Sigmoid colon (tissue), 6 donors: ENCODE measurements at regions not wholly inside any gene's neighbourhood (a gene's known extent, or its start where the extent isn't known, plus 50 kb on each side); places are given as distances from the start of the nearest gene placed in this dataset.

Source experiments
- DNase-seq: peaks from one replicate; pipeline ENCODE4 v3.0.0-alpha.2; 2019
- H3K27ac ChIP-seq, 4 donors: fragments of 200-600 bp; sonication (generic); one replicate each; pipeline ENCODE4 v1.5.1; 2016 to 2019; ENCODE audit warnings: mild to moderate bottlenecking in 1 of 4
- H3K27me3 ChIP-seq, 3 donors: fragments of 200-600 bp; sonication (generic); one replicate each; pipeline ENCODE4 v1.5.1; 2019; ENCODE audit warnings: mild to moderate bottlenecking in 1 of 3
- H3K36me3 ChIP-seq, 4 donors: fragments of 200-600 bp; sonication (generic); one replicate each; pipeline ENCODE4 v1.5.1; 2016 to 2019
- H3K4me1 ChIP-seq, 4 donors: fragments of 200-600 bp; sonication (generic); one replicate each; pipeline ENCODE4 v1.5.1; 2017 to 2019
- H3K4me3 ChIP-seq, 4 donors: fragments of 200-600 bp; sonication (generic); one replicate each; pipeline ENCODE4 v1.5.1; 2017 to 2019; ENCODE audit warnings: mild to moderate bottlenecking in 2 of 4, moderate library complexity in 1 of 4
- H3K9me3 ChIP-seq, 4 donors: fragments of 200-600 bp in 3 of 4; sonication (generic) in 3 of 4; one replicate each; pipeline versions ENCODE4 v1.5.1 to v1.6.1; 2013 to 2019
- EP300 ChIP-seq, 4 donors: sonication (generic); formaldehyde crosslinking; IDR thresholded peaks; one replicate each; pipeline ENCODE4 v1.6.1; 2017; ENCODE audit warnings: antibody characterized with exemption in 4 of 4
- POLR2A ChIP-seq, 2 donors: fragments of 450-650 bp; IDR thresholded peaks; one replicate each; pipeline ENCODE4 v1.6.1; 2016; ENCODE audit warnings: antibody characterized with exemption in 2 of 2, mild to moderate bottlenecking in 2 of 2, moderate library complexity in 2 of 2
- POLR2AphosphoS5 ChIP-seq, 4 donors: sonication (generic); formaldehyde crosslinking; IDR thresholded peaks; one replicate each; pipeline ENCODE4 v1.6.1; 2017; ENCODE audit warnings: antibody characterized with exemption in 4 of 4
- WGBS, 2 donors: extraction: QIAGEN DNeasy Blood & Tissue Kit; methylation state at CpG; one replicate each; pipeline ENCODE4 v1.1.7; 2013; 5-methylcytosine and 5-hydroxymethylcytosine counted together
- intact Hi-C: fragments of 100-400 bp; cut with DNase I; formaldehyde crosslinking; loops from one replicate; pipeline ENCODE4 v1.15.1; 2023
- TF ChIP-seq, protein P1 (sequence below), 4 experiments: fragments of 450-650 bp in 3 of 4; fragments of 200-600 bp in 1 of 4; IDR thresholded peaks; one replicate each; pipeline ENCODE4 v1.5.1; 2016 to 2019; ENCODE audit warnings: antibody characterized with exemption in 4 of 4, mild to moderate bottlenecking in 3 of 4, moderate library complexity in 2 of 4
- donor health status: healthy with polysubstance abuse.
- donor health status: healthy.

DNA sequence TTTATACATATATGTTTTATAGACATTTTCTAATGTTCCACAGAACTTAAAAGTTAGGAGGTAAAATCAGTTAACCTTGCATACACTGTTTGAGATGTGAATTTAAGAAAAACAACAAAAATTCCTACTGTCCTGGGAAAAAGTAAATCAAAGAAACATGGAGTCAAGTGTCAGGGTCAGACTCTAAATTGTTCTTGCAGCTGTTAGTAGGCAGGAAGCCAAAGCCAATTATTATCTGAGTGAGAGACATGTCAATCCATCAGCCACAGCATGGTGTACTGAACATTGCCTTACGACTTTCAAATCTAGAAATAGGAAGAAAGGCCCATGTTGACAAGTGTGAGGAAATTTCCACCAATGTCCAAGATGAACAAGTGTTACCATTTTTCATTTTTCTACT, 461.2 kb upstream of the MBL2 start:
- Histone ChIP-seq H3K4me3 (no peak overlapping the region), H3K9me3 (no peaks in the 10 kb centered on the region), H3K27me3 (no peaks in the 10 kb centered on the region), H3K36me3 (no peaks in the 10 kb centered on the region), H3K4me1 (no peaks in the 10 kb centered on the region), H3K27ac (no peak overlapping the region)
- intact Hi-C loops = no loop called here
- TF ChIP-seq, protein P1, sequence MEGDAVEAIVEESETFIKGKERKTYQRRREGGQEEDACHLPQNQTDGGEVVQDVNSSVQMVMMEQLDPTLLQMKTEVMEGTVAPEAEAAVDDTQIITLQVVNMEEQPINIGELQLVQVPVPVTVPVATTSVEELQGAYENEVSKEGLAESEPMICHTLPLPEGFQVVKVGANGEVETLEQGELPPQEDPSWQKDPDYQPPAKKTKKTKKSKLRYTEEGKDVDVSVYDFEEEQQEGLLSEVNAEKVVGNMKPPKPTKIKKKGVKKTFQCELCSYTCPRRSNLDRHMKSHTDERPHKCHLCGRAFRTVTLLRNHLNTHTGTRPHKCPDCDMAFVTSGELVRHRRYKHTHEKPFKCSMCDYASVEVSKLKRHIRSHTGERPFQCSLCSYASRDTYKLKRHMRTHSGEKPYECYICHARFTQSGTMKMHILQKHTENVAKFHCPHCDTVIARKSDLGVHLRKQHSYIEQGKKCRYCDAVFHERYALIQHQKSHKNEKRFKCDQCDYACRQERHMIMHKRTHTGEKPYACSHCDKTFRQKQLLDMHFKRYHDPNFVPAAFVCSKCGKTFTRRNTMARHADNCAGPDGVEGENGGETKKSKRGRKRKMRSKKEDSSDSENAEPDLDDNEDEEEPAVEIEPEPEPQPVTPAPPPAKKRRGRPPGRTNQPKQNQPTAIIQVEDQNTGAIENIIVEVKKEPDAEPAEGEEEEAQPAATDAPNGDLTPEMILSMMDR (IDR thresholded peaks at IDR 0.05) = no peak
- TF ChIP-seq POLR2AphosphoS5 (IDR thresholded peaks at IDR 0.05) (no peak), EP300 (IDR thresholded peaks at IDR 0.05) (no peak), POLR2A (IDR thresholded peaks at IDR 0.05) (no peak)
- WGBS, 2 donors = 63 to 87% methylated on average over 1 of the region's 1 CpG
- DNase-seq = no peak

DNA sequence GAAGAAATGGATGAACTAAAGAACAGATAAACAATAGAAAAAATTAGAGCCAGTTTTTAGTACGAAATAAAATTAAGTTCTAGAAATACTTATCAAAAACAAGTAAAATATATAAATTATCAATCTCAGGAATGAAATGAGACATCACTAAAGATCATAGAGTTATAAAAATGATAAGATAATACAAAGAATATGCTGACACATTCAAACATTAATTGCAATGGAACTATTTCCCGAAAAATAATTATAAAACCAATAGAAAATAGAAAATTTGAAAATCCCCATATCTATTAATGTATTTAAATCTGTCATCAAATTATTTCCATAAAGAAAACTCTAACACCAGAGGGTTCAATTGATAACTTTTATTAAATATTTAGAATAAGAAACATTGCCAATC, 458.1 kb upstream of the MBL2 start:
- H3K4me1 ChIP-seq = no peaks in the 10 kb centered on the region
- TF ChIP-seq EP300 (IDR thresholded peaks at IDR 0.05) (no peak), POLR2A (IDR thresholded peaks at IDR 0.05) (no peak)
- WGBS, 2 donors = 45 to 48% methylated on average over 2 of the region's 2 CpGs
- H3K36me3 ChIP-seq = no peaks in the 10 kb centered on the region
- no peaks in the 10 kb centered on the region for H3K9me3 ChIP-seq
- no peak overlapping the region for H3K4me3 ChIP-seq
- no peaks in the 10 kb centered on the region for H3K27me3 ChIP-seq
- no peak for DNase-seq
- intact Hi-C loops = no loop called here
- no peak overlapping the region for H3K27ac ChIP-seq

DNA sequence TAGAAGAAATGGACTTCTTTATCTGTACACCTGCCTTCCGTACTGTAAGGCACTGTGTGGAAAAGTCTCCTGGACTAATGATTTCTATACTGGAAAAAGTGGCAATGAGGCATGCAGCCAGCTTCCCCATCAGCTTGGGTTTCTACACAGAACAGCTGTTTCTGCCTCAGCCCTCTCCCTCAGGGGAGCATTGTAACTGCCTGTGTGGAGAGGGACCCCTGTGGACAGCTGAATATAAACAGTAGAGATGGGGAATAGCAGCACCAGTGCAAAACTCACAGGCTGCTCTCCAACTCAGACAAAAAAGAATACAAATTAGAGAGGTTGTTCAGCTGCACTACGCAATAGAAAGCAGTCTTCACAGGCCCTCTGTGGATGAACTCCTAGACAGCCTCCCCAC, 451.3 kb upstream of the MBL2 start:
- Histone ChIP-seq H3K27ac (no peak overlapping the region), H3K27me3 (no peaks in the 10 kb centered on the region), H3K4me1 (no peaks in the 10 kb centered on the region), H3K36me3 (no peaks in the 10 kb centered on the region), H3K4me3 (no peak overlapping the region), H3K9me3 (no peaks in the 10 kb centered on the region)
- TF ChIP-seq, protein P1 (IDR thresholded peaks at IDR 0.05) = no peak
- TF ChIP-seq POLR2A (IDR thresholded peaks at IDR 0.05) (no peak), EP300 (IDR thresholded peaks at IDR 0.05) (no peak), POLR2AphosphoS5 (IDR thresholded peaks at IDR 0.05) (no peak)
- WGBS, 2 donors = 81 to 89% methylated on average over 2 of the region's 2 CpGs
- DNase-seq = no peak
- intact Hi-C loops = no loop called here

DNA sequence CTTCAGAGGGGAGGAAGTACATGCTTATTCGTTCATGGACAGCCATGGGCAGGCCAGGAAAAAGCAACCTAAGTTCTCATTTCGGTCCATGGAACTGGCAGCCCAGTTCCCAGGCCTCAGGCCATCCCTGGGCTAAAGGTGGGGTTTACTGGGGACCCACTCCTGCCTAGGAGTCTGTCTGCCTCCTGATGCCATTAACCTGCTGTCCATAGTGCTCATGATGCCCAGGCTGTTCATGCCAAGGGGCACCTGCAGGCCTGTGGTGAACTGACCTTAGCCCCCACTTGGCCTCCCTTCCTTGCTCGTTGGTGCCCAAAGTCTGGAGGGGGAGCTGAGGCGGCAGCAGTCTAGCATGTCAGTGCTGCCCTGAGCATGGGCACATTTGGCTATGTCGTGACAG, 450.2 kb upstream of the MBL2 start:
- DNase-seq = no peak
- 81 to 86% methylated on average over 5 of the region's 5 CpGs for WGBS, 2 donors
- H3K36me3 ChIP-seq = no peaks in the 10 kb centered on the region
- TF ChIP-seq POLR2AphosphoS5 (IDR thresholded peaks at IDR 0.05) (no peak), EP300 (IDR thresholded peaks at IDR 0.05) (no peak), POLR2A (IDR thresholded peaks at IDR 0.05) (no peak)
- TF ChIP-seq, protein P1 (IDR thresholded peaks at IDR 0.05) = no peak
- H3K27me3 ChIP-seq = no peaks in the 10 kb centered on the region
- no peaks in the 10 kb centered on the region for H3K4me1 ChIP-seq
- H3K27ac ChIP-seq = no peak overlapping the region
- intact Hi-C loops = no loop called here
- no peaks in the 10 kb centered on the region for H3K9me3 ChIP-seq
- no peak overlapping the region for H3K4me3 ChIP-seq

DNA sequence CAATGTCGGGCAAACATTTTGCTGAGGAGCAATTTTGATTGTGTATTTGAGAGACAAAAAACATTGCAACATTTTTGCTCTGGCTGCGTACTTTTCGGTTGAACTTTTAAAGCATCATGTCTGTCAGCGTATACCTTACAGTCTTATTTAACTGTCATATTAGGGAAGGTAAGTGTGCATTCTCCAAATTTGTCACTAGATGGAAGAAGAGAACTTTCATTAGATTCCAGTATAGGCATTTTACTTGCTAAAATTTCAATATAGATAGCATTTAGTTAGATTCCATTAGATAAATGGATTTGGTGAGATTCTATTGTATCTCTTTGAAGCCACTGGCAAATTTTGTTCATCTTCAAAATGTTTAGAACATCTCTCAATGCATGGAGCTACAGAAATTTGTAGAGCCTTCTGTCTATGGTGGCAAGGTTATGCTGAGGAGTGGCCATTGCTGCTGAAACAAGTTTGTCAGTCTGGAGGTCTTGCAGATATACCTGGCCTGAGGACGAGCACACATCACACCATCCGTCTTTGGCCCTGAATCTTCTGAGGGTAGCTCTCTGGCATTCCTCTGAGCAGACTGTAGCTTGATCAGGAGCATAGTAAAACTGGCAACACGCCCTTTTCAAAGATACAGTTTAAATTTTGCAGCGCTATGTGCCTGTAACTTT, 437.5 kb upstream of the MBL2 start:
- H3K27me3 ChIP-seq = no peaks in the 10 kb centered on the region
- intact Hi-C loops = no loop called here
- no peak overlapping the region for H3K4me3 ChIP-seq
- no peaks in the 10 kb centered on the region for H3K4me1 ChIP-seq
- H3K9me3 ChIP-seq = no peaks in the 10 kb centered on the region
- 49 to 69% methylated on average over 8 of the region's 8 CpGs for WGBS, 2 donors
- DNase-seq = no peak
- H3K36me3 ChIP-seq = no peaks in the 10 kb centered on the region
- TF ChIP-seq POLR2A (IDR thresholded peaks at IDR 0.05) = no peak
- TF ChIP-seq EP300 (IDR thresholded peaks at IDR 0.05) = no peak
- TF ChIP-seq POLR2AphosphoS5 (IDR thresholded peaks at IDR 0.05) = no peak
- TF ChIP-seq, protein P1 (IDR thresholded peaks at IDR 0.05) = no peak
- no peak overlapping the region for H3K27ac ChIP-seq
